ENCODE measurements at regions not wholly inside any gene's neighbourhood (a gene's known extent, or its start where the extent isn't known, plus 50 kb on each side); places are given as distances from the start of the nearest gene placed in this dataset.

DNA sequence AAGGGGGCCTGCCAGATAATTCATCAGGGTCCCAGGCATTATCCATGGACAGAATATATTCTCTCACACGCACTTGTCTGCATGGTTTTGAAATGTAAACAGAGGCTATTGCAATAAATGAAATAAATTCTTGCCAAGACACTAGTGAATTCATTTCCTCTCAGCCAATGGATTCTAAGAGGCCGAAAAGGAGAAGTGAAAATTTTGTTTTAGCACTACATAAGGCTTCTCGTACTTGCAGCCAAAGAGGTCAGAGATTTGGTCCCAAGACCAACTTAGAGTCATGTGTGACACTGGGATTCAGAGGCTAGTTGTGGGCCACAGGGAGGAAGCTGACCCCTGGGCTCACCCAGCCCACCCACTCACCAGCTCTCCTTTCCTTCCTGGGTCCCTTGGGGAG, 184.1 kb upstream of the GLI2 start:
- Mint-ChIP-seq H3K4me3 (no peak overlapping the region), H3K4me1 (ENCODE audit: low read depth) (peaks cover 5% of the 10 kb centered on the region), H3K27ac (no peak overlapping the region), H3K36me3 (ENCODE audit: low read depth) (no peaks in the 10 kb centered on the region), H3K27me3 (ENCODE audit: insufficient read depth) (peaks cover 8% of the 10 kb centered on the region), H3K9me3 (no peaks in the 10 kb centered on the region)
- DNase-seq (ENCODE audit: low spot score) = no peak
- intact Hi-C loops (cut with micrococcal nuclease) = no loop called here

DNA sequence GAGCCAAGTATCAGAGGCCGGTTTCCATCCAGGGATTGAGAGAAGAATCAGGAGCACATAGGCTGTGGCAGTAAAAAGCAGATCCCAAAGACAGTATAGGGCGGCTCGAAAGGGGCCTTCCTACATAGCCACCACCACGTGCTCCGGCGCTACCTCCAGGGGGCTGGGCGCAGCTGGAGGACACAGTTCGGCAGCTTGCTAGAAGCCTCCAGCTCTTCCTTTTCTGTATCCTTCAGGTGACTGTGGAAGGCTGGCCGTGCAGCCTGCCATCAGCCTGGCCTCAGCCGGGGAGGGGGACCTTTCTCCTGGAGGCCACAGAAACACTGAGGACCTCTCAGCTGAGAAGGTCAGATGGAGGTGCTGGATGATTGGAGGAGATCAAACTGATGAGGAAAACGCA, 183.6 kb upstream of the GLI2 start:
- no peaks in the 10 kb centered on the region for H3K36me3 Mint-ChIP-seq (ENCODE audit: low read depth)
- intact Hi-C loops (cut with micrococcal nuclease) = no loop called here
- H3K4me3 Mint-ChIP-seq = no peak overlapping the region
- peaks cover 8% of the 10 kb centered on the region for H3K27me3 Mint-ChIP-seq (ENCODE audit: insufficient read depth)
- no peak overlapping the region for H3K27ac Mint-ChIP-seq
- H3K4me1 Mint-ChIP-seq (ENCODE audit: low read depth) = peaks cover 5% of the 10 kb centered on the region
- no peak for DNase-seq (ENCODE audit: low spot score)
- no peaks in the 10 kb centered on the region for H3K9me3 Mint-ChIP-seq

- H3K27ac Mint-ChIP-seq = no peak overlapping the region
- no peaks in the 10 kb centered on the region for H3K36me3 Mint-ChIP-seq (ENCODE audit: low read depth)
- DNase-seq (ENCODE audit: low spot score) = peak; percentile 11
- peaks cover 11% of the 10 kb centered on the region for H3K27me3 Mint-ChIP-seq (ENCODE audit: insufficient read depth)
- H3K4me3 Mint-ChIP-seq = no peak overlapping the region
- intact Hi-C loops (cut with micrococcal nuclease) = no loop called here
- H3K9me3 Mint-ChIP-seq = no peaks in the 10 kb centered on the region
- H3K4me1 Mint-ChIP-seq (ENCODE audit: low read depth) = peaks cover 5% of the 10 kb centered on the region
Observed at GRCh38 chr2:120552800-120553481, 182.7 kb upstream of the GLI2 start.

- H3K27ac Mint-ChIP-seq = no peak overlapping the region
- H3K4me1 Mint-ChIP-seq (ENCODE audit: low read depth) = peaks cover 5% of the 10 kb centered on the region
- H3K4me3 Mint-ChIP-seq = no peak overlapping the region
- DNase-seq (ENCODE audit: low spot score) = no peak
- peaks cover 11% of the 10 kb centered on the region for H3K27me3 Mint-ChIP-seq (ENCODE audit: insufficient read depth)
- no peaks in the 10 kb centered on the region for H3K9me3 Mint-ChIP-seq
- intact Hi-C loops (cut with micrococcal nuclease) = no loop called here
- H3K36me3 Mint-ChIP-seq (ENCODE audit: low read depth) = no peaks in the 10 kb centered on the region
Observed at GRCh38 chr2:120554625-120555032, 181.0 kb upstream of the GLI2 start.

DNA sequence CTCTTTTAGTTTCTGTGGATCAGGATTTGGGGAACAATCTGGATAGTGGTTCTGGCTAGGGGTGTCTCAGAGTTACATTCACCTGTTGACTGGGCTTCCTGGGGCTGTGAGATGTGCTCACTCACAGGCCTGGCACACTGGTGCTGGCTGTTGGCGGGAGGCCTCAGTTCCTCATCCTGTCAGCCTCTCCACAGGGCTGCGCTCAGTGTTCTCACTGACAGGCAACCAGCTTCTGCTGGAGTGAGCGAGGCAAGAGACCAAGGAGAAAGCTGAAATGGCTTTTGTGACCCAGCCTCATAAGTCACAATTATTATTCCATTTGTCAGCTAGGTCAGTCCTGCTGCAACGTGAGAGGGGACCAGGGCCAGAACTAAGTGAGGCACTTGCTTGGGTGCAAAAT, 180.6 kb upstream of the GLI2 start:
- intact Hi-C loops (cut with micrococcal nuclease) = no loop called here
- no peak overlapping the region for H3K4me3 Mint-ChIP-seq
- H3K36me3 Mint-ChIP-seq (ENCODE audit: low read depth) = no peaks in the 10 kb centered on the region
- H3K27ac Mint-ChIP-seq = no peak overlapping the region
- H3K4me1 Mint-ChIP-seq (ENCODE audit: low read depth) = peaks cover 5% of the 10 kb centered on the region
- no peak for DNase-seq (ENCODE audit: low spot score)
- peaks cover 11% of the 10 kb centered on the region for H3K27me3 Mint-ChIP-seq (ENCODE audit: insufficient read depth)
- H3K9me3 Mint-ChIP-seq = no peaks in the 10 kb centered on the region

- Mint-ChIP-seq H3K36me3 (ENCODE audit: low read depth) (no peaks in the 10 kb centered on the region), H3K27me3 (ENCODE audit: insufficient read depth) (peaks cover 9% of the 10 kb centered on the region), H3K4me1 (ENCODE audit: low read depth) (peaks cover 5% of the 10 kb centered on the region), H3K4me3 (no peak overlapping the region), H3K27ac (no peak overlapping the region), H3K9me3 (no peaks in the 10 kb centered on the region)
- DNase-seq (ENCODE audit: low spot score) = no peak
- intact Hi-C loops (cut with micrococcal nuclease) = no loop called here
Observed at GRCh38 chr2:120556911-120557310, 178.8 kb upstream of the GLI2 start.

GRCh38 chr2:120558847-120559246, 176.8 kb upstream of the GLI2 start:
- Mint-ChIP-seq H3K36me3 (ENCODE audit: low read depth) (no peaks in the 10 kb centered on the region), H3K27ac (no peak overlapping the region), H3K4me1 (ENCODE audit: low read depth) (no peaks in the 10 kb centered on the region), H3K27me3 (ENCODE audit: insufficient read depth) (peaks cover 8% of the 10 kb centered on the region), H3K4me3 (no peak overlapping the region), H3K9me3 (no peaks in the 10 kb centered on the region)
- intact Hi-C loops (cut with micrococcal nuclease) = no loop called here
- no peak for DNase-seq (ENCODE audit: low spot score)

GRCh38 chr2:120559401-120559800, 176.3 kb upstream of the GLI2 start:
- H3K4me1 Mint-ChIP-seq (ENCODE audit: low read depth) = no peaks in the 10 kb centered on the region

DNA sequence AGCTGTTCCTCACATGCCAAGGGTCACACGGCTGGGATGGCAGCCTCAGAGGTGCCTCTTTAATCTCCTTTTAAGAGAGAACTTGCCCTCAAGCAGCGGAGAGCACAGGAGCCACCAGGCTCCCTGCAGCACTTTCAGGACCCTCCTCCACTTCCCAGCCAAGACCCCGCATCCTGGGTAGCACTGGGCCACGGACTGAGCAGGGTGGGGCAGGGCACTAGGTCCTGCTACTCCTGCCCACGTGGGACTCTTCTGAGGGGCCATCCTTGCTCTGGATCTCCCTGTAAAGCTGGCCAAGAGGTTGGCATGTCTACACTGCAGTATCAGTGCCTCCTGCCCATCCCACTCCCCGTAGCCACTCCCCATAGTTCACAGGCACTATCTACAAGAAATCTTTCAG, 175.3 kb upstream of the GLI2 start:
- no peak overlapping the region for H3K4me3 Mint-ChIP-seq
- intact Hi-C loops (cut with micrococcal nuclease) = no loop called here
- no peak for DNase-seq (ENCODE audit: low spot score)
- no peaks in the 10 kb centered on the region for H3K4me1 Mint-ChIP-seq (ENCODE audit: low read depth)
- no peaks in the 10 kb centered on the region for H3K36me3 Mint-ChIP-seq (ENCODE audit: low read depth)
- H3K9me3 Mint-ChIP-seq = no peaks in the 10 kb centered on the region
- H3K27me3 Mint-ChIP-seq (ENCODE audit: insufficient read depth) = peaks cover 3% of the 10 kb centered on the region
- no peak overlapping the region for H3K27ac Mint-ChIP-seq

More at GRCh38 chr2:120559401-120559800, 176.3 kb upstream of the GLI2 start:
- Mint-ChIP-seq H3K4me3 (no peak overlapping the region), H3K9me3 (no peaks in the 10 kb centered on the region), H3K36me3 (ENCODE audit: low read depth) (no peaks in the 10 kb centered on the region), H3K27me3 (ENCODE audit: insufficient read depth) (peaks cover 5% of the 10 kb centered on the region), H3K27ac (no peak overlapping the region)
- no peak for DNase-seq (ENCODE audit: low spot score)
- intact Hi-C loops (cut with micrococcal nuclease) = no loop called here

DNA sequence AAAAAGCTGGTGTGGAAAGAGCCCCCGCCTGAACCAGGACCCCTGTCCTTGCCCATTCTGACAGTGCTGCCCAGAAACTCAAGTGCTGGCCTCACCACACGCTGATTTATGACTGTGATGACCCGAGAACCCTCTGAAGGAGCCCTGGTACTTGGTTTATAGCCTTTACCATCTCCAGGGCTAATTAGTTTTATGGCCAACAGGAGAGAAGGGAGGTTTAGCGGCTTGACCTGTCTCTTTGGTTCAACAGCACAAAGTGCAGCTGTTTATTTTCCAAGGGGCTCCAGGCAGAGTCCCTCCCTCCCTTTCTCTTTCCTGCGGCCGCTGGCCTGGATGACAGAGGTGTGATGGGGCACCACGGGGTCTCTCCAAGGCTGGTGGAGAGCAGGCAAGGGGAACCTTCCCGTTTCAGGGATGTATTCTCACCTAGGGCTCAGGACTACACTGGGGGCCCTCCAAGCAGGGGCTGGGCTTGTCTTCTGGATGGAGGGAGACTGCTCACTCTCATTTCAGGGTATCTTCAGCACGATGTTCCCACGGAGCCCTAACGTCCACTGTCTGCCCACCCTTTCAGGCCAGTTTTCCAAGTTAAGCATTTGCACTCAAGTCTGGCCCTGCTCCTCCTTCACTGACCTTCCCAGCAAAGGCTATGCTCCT, 174.2 kb upstream of the GLI2 start:
- Mint-ChIP-seq H3K4me3 (no peak overlapping the region), H3K27me3 (ENCODE audit: insufficient read depth) (peaks cover 3% of the 10 kb centered on the region), H3K27ac (no peak overlapping the region), H3K36me3 (ENCODE audit: low read depth) (no peaks in the 10 kb centered on the region), H3K4me1 (ENCODE audit: low read depth) (no peaks in the 10 kb centered on the region), H3K9me3 (no peaks in the 10 kb centered on the region)
- intact Hi-C loops (cut with micrococcal nuclease) = no loop called here
- DNase-seq (ENCODE audit: low spot score) = no peak

GRCh38 chr2:120562218-120563005, 173.3 kb upstream of the GLI2 start:
- Mint-ChIP-seq H3K36me3 (ENCODE audit: low read depth) (no peaks in the 10 kb centered on the region), H3K27ac (no peak overlapping the region), H3K4me3 (no peak overlapping the region), H3K9me3 (no peaks in the 10 kb centered on the region), H3K4me1 (ENCODE audit: low read depth) (no peaks in the 10 kb centered on the region), H3K27me3 (ENCODE audit: insufficient read depth) (peaks cover 3% of the 10 kb centered on the region)
- DNase-seq (ENCODE audit: low spot score) = no peak
- intact Hi-C loops (cut with micrococcal nuclease) = no loop called here

DNA sequence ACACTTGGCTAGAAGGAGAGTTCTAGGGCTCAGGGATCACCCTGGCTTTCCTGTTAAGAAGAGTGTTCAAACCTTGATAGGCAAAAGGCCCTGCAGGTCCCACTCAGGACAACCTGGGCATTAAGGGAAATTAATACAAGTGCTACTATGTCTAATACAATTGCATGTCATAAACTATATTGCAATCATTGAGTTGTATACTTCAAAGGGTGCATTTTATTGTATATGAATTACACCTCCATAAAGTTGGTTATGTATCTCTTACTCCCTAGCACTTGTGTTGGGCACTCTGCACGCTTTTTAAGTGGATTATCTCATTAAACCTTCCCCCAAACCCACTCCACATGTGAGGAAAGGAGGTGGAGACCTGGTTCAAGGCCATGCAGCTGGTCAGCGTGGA, 172.1 kb upstream of the GLI2 start:
- H3K27ac Mint-ChIP-seq = no peak overlapping the region
- H3K4me3 Mint-ChIP-seq = no peak overlapping the region
- no peaks in the 10 kb centered on the region for H3K9me3 Mint-ChIP-seq
- no peaks in the 10 kb centered on the region for H3K36me3 Mint-ChIP-seq (ENCODE audit: low read depth)
- no peaks in the 10 kb centered on the region for H3K27me3 Mint-ChIP-seq (ENCODE audit: insufficient read depth)
- intact Hi-C loops (cut with micrococcal nuclease) = no loop called here
- H3K4me1 Mint-ChIP-seq (ENCODE audit: low read depth) = no peaks in the 10 kb centered on the region
- no peak for DNase-seq (ENCODE audit: low spot score)
